RWPE2 (cell line): ENCODE measurements at regions not wholly inside any gene's neighbourhood (a gene's known extent, or its start where the extent isn't known, plus 50 kb on each side); places are given as distances from the start of the nearest gene placed in this dataset.

Experiments used
- ATAC-seq: fragments of 200-7000 bp; cut with Tn5 transposase; 3 replicates; pipeline ENCODE4 v1.9.1; 2021; ENCODE audit warnings: low read depth
- DNase-seq: peaks from one replicate; pipeline ENCODE4 v3.0.0-alpha.2; 2020; ENCODE audit warnings: low spot score
- H3K27ac ChIP-seq: fragments of 450-650 bp; 2 replicates; pipeline ENCODE4 v1.5.1; 2017; ENCODE audit warnings: mild to moderate bottlenecking; ENCODE audit not compliant: poor library complexity, severe bottlenecking
- H3K27me3 ChIP-seq: fragments of 250-450 bp; sonication (Bioruptor Pico); 2 replicates; pipeline ENCODE4 v1.5.1; 2021; ENCODE audit warnings: mild to moderate bottlenecking, moderate library complexity; ENCODE audit not compliant: insufficient read depth, poor library complexity, severe bottlenecking
- H3K36me3 ChIP-seq: fragments of 250-450 bp; sonication (Bioruptor Pico); 2 replicates; pipeline ENCODE4 v1.5.1; 2020; ENCODE audit warnings: low read depth, mild to moderate bottlenecking, moderate library complexity
- H3K4me1 ChIP-seq: fragments of 250-450 bp; sonication (Bioruptor Pico); 2 replicates; pipeline ENCODE4 v1.5.1; 2021; ENCODE audit warnings: mild to moderate bottlenecking, moderate library complexity; ENCODE audit not compliant: insufficient read depth, poor library complexity, severe bottlenecking
- H3K4me3 ChIP-seq: fragments of 250-450 bp; sonication (Bioruptor Pico); 2 replicates; pipeline ENCODE4 v1.5.1; 2021; ENCODE audit warnings: mild to moderate bottlenecking, moderate library complexity; ENCODE audit not compliant: severe bottlenecking
- H3K9me3 ChIP-seq: fragments of 250-450 bp; sonication (Bioruptor Pico); 2 replicates; pipeline ENCODE4 v1.5.1; 2021; ENCODE audit warnings: mild to moderate bottlenecking, moderate library complexity; ENCODE audit not compliant: severe bottlenecking
- TF ChIP-seq, protein P1 (sequence below): fragments of 450-650 bp; IDR thresholded peaks from one replicate; pipeline ENCODE4 v1.5.1; 2017; ENCODE audit warnings: mild to moderate bottlenecking, moderate library complexity; ENCODE audit not compliant: poor library complexity, severe bottlenecking

DNA sequence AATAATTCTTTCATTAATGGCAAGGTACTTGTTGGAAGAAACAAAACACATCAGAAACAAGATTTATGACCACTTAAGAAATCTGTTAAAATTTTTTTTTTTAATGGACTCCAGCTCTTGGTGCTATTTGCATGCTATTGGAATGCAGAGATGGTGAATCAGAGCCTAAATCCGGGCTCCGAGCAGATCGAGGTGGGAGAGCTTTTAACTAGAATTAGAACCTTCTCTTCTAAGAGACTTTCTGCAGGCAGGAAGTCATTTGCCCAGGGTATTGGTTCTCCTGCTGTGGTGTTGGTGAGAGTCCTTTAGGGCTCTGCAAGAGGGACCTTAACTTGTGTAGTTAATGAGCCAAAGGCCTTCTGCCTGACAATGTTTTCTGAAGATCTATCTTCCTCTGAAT, 419.4 kb downstream of the SNAPC1 start:
- no peaks in the 10 kb centered on the region for H3K4me1 ChIP-seq
- no peak for ATAC-seq
- H3K27me3 ChIP-seq = no peaks in the 10 kb centered on the region
- no peak overlapping the region for H3K27ac ChIP-seq
- TF ChIP-seq, protein P1, sequence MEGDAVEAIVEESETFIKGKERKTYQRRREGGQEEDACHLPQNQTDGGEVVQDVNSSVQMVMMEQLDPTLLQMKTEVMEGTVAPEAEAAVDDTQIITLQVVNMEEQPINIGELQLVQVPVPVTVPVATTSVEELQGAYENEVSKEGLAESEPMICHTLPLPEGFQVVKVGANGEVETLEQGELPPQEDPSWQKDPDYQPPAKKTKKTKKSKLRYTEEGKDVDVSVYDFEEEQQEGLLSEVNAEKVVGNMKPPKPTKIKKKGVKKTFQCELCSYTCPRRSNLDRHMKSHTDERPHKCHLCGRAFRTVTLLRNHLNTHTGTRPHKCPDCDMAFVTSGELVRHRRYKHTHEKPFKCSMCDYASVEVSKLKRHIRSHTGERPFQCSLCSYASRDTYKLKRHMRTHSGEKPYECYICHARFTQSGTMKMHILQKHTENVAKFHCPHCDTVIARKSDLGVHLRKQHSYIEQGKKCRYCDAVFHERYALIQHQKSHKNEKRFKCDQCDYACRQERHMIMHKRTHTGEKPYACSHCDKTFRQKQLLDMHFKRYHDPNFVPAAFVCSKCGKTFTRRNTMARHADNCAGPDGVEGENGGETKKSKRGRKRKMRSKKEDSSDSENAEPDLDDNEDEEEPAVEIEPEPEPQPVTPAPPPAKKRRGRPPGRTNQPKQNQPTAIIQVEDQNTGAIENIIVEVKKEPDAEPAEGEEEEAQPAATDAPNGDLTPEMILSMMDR = no peak
- no peak overlapping the region for H3K4me3 ChIP-seq
- DNase-seq = no peak
- no peaks in the 10 kb centered on the region for H3K36me3 ChIP-seq
- no peaks in the 10 kb centered on the region for H3K9me3 ChIP-seq

DNA sequence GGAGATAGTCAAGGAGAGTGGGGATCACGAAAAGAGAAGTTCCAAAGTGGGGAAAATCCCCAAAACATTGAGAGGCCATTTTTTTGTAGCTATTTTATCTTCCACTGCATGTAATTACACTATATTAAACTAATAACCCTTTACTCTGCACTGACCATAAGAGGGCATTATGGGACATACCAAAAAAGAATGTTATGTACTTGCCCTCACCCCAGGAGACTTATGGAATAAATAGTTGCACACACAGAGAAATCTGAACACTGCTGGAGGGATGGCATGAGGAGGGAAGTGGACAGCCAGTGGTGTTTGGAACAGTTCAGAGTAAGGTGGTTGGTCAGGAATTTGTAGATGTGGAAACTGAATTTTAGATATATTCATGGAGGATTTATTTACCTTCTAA, 422.9 kb downstream of the SNAPC1 start:
- Histone ChIP-seq H3K27me3 (no peaks in the 10 kb centered on the region), H3K4me1 (no peaks in the 10 kb centered on the region), H3K9me3 (no peaks in the 10 kb centered on the region), H3K4me3 (no peak overlapping the region), H3K36me3 (no peaks in the 10 kb centered on the region), H3K27ac (no peak overlapping the region)
- DNase-seq (no peak), ATAC-seq (peak; percentile 63)
- TF ChIP-seq, protein P1 = peak; percentile 42

DNA sequence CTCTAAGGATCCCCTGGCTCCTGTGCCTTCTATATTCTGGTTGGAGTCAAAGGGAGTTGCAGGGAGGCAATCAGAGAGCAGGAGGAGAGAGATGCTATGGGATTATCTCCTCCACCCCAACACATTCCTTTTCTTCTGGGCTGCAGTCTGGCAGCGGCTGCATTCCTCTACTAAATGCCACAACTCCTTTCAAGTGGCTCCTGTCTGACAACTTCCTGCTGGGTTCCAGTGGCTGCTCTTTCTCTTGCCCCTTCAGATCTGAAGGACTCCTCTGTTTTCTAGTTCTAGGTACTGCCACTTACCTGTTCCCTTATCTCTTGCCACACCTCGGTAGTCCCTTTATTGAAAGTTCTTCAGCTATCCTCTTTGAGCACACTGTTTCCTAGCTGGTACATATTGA, 425.0 kb downstream of the SNAPC1 start:
- TF ChIP-seq, protein P1 = no peak

DNA sequence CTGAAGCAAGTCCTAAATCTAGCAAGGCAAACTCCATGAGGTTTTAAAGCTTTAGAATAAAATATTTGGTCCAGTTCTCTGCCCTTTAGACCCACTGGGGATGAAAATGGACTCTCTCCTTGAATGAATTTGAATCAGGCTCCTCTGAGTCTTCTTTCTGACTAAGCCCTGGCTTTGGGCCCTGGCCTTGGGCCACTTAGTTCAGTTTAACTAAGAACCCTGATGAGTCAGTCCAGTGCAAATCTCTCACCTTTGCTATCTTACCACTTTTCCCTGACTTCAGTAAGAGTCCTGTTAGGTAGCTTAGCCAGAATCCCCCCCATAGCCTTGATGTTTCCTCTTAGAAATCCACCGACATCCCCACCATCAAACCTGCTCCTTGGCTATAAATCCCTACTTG, 427.5 kb downstream of the SNAPC1 start:
- TF ChIP-seq, protein P1 = no peak
- H3K4me3 ChIP-seq = no peak overlapping the region
- no peak overlapping the region for H3K27ac ChIP-seq
- H3K27me3 ChIP-seq = no peaks in the 10 kb centered on the region
- no peaks in the 10 kb centered on the region for H3K36me3 ChIP-seq
- H3K4me1 ChIP-seq = no peaks in the 10 kb centered on the region
- no peaks in the 10 kb centered on the region for H3K9me3 ChIP-seq
- DNase-seq = no peak
- ATAC-seq = peak; percentile 93

More for the DNA sequence above, 425.0 kb downstream of the SNAPC1 start:
- no peak overlapping the region for H3K4me3 ChIP-seq
- no peak overlapping the region for H3K27ac ChIP-seq
- H3K4me1 ChIP-seq = no peaks in the 10 kb centered on the region
- no peaks in the 10 kb centered on the region for H3K36me3 ChIP-seq
- ATAC-seq = no peak
- no peaks in the 10 kb centered on the region for H3K27me3 ChIP-seq
- no peak for DNase-seq
- no peaks in the 10 kb centered on the region for H3K9me3 ChIP-seq

DNA sequence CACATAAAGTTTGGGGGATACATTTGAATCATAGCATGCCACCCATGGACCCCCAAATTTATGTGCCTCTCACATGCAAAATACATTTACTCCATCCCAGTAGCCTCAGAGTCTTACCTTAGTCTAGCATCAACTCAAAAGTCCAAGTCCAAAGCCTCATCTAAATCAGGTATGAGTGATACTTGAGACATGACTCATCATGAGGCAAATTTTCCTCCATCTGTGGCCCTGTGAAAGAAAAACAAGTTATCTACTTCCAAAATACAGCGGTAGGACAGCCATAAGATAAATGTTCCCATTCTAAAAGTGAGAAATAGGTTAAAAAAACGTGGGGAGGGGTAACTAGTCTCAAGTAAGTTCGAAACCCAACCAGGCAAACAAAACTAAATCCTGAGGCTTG, 444.2 kb downstream of the SNAPC1 start:
- Histone ChIP-seq H3K27me3 (no peaks in the 10 kb centered on the region), H3K27ac (no peak overlapping the region), H3K9me3 (peaks cover 6% of the 10 kb centered on the region), H3K4me1 (peaks cover 21% of the 10 kb centered on the region), H3K4me3 (no peak overlapping the region), H3K36me3 (no peaks in the 10 kb centered on the region)
- DNase-seq (no peak), ATAC-seq (no peak)
- TF ChIP-seq, protein P1 = no peak
